Large intestine (tissue), 3 donors: ENCODE measurements at regions not wholly inside any gene's neighbourhood (a gene's known extent, or its start where the extent isn't known, plus 50 kb on each side); places are given as distances from the start of the nearest gene placed in this dataset.

Experiments
- DNase-seq, 2 donors: peaks; one replicate each; pipeline versions ENCODE4 v3.0.0 to v3.0.0-alpha.2; 2013
- H3K27ac ChIP-seq: one replicate; pipeline ENCODE4 v1.5.1; 2013; ENCODE audit warnings: low read length
- H3K27me3 ChIP-seq: 2 replicates; pipeline ENCODE4 v1.6.1; 2013; ENCODE audit warnings: low read length; ENCODE audit not compliant: control insufficient read depth, insufficient read depth
- H3K36me3 ChIP-seq: 2 replicates; pipeline ENCODE4 v1.6.1; 2013; ENCODE audit warnings: low read length; ENCODE audit not compliant: control insufficient read depth, insufficient read depth
- H3K4me1 ChIP-seq: one replicate; pipeline ENCODE4 v1.6.1; 2013; ENCODE audit warnings: low read length; ENCODE audit not compliant: control insufficient read depth, insufficient read depth
- H3K4me3 ChIP-seq: one replicate; pipeline ENCODE4 v1.5.1; 2013; ENCODE audit warnings: low read length
- H3K9me3 ChIP-seq: one replicate; pipeline ENCODE4 v1.6.1; 2013; ENCODE audit warnings: mild to moderate bottlenecking, low read depth, low read length, moderate library complexity; ENCODE audit not compliant: control insufficient read depth
- WGBS: methylation state at CpG from one replicate; pipeline ENCODE4 v1.1.5; 2013; ENCODE audit warnings: low lambda C conversion rate; ENCODE audit not compliant: insufficient coverage; 5-methylcytosine and 5-hydroxymethylcytosine counted together

DNA sequence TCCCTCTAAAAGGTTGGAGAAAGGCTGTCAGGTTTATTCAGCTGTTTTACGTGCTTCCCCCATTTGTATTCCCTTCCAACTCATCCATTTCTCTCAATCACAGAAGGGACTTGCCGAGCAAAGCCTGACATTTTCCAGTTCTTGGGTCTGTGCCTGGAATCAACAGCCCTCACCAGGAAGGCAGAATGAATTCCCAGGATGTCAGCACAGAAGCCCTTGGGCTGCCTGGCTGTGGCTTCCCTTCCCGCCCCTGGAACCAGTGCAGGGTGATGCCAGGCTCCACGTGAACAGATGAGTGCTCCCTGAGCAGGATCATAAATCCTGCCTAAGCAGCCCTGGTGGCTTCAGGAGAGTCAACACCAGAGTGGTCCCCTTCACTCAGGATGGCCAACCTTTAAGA is 86.1 kb upstream of the CD83 start:
- 100% methylated on average over 1 of the region's 4 CpGs for WGBS
- Histone ChIP-seq H3K27ac (no peak overlapping the region), H3K9me3 (no peaks in the 10 kb centered on the region), H3K4me1 (no peaks in the 10 kb centered on the region), H3K4me3 (no peak overlapping the region), H3K27me3 (peaks cover 20% of the 10 kb centered on the region), H3K36me3 (no peaks in the 10 kb centered on the region)
- no peak for DNase-seq

DNA sequence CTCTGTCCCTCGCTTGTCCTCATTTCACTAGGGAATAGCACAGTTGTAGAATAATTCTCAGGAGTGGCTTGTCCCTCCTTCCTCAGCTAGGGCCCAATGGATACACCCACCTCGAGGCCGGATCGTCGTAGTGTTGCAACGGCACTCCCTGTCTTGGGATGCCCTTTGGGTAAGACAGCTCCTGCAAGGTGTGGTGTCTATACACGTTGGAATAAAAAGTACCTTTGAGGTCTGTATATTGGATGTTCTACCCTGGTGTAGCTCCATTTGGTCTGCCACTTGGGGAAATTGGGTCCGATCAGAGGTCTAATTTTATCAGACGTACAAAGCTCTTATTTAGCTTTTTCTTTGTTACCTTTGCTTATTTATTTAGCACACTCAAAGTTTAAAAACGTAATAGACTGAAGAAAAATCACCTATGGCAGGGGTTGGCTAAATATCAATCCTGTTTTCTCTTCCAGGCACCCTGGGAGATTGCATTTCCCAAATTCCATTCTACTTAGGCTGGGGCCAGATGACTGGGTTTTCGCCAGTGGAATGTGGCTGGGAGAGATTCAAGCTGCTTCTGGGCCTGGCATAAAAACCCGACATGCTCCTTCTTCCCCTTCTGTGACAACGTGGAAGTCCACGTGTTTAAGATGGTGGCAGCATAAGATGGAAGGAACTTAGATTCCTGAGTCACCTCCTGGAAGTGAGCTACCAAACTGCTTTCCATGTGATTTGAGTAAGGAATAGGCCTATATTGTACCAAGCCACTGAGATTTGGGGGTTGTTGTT is 82.3 kb upstream of the CD83 start:
- Histone ChIP-seq H3K4me1 (no peaks in the 10 kb centered on the region), H3K27ac (no peak overlapping the region), H3K4me3 (no peak overlapping the region), H3K9me3 (no peaks in the 10 kb centered on the region), H3K27me3 (peaks cover 14% of the 10 kb centered on the region), H3K36me3 (no peaks in the 10 kb centered on the region)
- no peak for DNase-seq
- 75% methylated on average over 3 of the region's 14 CpGs for WGBS

DNA sequence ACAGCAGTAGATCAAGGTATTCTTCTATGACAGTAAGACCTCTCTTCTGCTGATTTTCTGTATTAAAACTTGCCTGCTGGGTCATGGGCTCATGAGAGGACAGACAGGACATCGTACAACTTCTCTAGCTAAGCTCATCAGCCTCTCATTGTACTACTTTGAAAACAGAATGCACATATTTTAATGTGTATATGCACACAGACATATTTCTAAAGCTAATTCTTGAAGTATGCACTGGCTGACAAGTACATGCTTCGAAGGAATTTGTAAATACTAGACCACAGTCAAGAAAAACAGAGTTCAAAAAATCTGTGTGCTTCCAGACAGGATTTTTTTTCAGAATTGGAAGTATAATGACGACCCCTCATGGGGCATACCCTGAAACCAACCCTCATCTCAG is 81.7 kb upstream of the CD83 start:
- H3K4me1 ChIP-seq = no peaks in the 10 kb centered on the region
- no peak for DNase-seq
- H3K9me3 ChIP-seq = no peaks in the 10 kb centered on the region
- no peaks in the 10 kb centered on the region for H3K36me3 ChIP-seq
- no peak overlapping the region for H3K27ac ChIP-seq
- no CpG with 5 or more reads among the region's 3 CpGs for WGBS
- no peak overlapping the region for H3K4me3 ChIP-seq
- peaks cover 14% of the 10 kb centered on the region for H3K27me3 ChIP-seq

DNA sequence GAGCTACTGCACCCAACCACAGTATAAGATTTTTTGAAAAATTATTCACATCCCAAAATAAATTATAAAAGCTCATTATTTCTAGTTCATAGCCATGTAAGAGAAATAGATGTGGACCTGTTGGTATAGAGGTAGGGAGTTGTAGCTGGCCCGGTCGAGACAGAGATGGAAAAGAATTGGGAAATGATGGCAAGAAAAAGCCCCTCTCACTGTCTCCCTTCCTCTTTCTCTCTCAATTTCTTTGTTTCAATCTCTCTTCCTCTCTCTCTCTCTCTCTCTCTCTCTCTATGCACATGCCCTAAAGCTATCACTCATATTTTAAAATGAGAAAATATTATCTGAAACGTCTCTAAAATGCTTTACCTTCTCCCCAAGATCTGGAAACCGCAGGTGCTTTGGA is 80.7 kb upstream of the CD83 start:
- H3K27me3 ChIP-seq = peaks cover 11% of the 10 kb centered on the region
- no peaks in the 10 kb centered on the region for H3K9me3 ChIP-seq
- H3K4me3 ChIP-seq = no peak overlapping the region
- no peak for DNase-seq
- H3K4me1 ChIP-seq = no peaks in the 10 kb centered on the region
- H3K36me3 ChIP-seq = no peaks in the 10 kb centered on the region
- WGBS = 86% methylated on average over 4 of the region's 4 CpGs
- H3K27ac ChIP-seq = no peak overlapping the region

DNA sequence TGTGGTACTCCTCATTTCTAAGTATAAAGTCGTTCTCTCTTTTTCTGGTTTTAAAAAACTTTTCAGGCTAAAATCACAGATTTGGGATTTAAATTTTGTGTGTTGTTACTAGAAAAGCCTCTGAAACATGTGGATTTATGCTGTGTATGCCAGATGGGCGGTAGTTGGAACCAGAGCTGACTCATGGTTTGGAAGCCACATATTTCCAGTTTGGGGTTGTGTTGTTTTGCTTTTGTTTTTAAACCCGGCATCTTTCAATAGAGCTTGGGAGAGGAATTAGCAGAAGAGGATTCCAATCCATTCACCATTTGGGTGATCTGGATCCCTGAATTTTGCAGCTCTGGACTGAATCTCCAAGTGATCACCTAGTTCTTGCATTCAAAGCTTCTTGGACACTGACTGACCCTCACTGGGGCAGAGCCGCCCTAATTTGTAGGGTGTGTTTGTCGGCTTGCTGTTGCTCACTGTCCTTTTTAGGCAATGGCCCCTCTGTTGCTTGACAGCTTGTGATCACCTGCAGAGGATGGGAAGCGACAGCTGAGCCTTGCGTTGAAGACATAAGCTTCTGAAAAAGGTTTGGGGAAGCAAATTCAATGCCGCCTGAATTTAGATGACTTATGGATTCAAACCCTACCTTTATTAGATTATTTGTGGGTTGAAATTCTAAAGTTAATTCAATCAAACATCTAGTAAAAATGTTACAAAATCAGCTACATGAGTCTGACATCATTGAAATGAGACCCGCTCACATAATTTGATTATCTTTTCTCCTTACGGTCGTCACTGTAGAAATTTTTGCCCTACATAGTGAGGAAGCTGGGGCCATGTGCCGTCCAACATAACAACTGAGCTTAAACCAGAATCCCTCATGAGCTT is 79.9 kb upstream of the CD83 start:
- Histone ChIP-seq H3K27me3 (peaks cover 11% of the 10 kb centered on the region), H3K27ac (no peak overlapping the region), H3K4me3 (no peak overlapping the region), H3K9me3 (no peaks in the 10 kb centered on the region), H3K4me1 (no peaks in the 10 kb centered on the region), H3K36me3 (no peaks in the 10 kb centered on the region)
- WGBS = 67% methylated on average over 1 of the region's 12 CpGs
- DNase-seq = no peak

DNA sequence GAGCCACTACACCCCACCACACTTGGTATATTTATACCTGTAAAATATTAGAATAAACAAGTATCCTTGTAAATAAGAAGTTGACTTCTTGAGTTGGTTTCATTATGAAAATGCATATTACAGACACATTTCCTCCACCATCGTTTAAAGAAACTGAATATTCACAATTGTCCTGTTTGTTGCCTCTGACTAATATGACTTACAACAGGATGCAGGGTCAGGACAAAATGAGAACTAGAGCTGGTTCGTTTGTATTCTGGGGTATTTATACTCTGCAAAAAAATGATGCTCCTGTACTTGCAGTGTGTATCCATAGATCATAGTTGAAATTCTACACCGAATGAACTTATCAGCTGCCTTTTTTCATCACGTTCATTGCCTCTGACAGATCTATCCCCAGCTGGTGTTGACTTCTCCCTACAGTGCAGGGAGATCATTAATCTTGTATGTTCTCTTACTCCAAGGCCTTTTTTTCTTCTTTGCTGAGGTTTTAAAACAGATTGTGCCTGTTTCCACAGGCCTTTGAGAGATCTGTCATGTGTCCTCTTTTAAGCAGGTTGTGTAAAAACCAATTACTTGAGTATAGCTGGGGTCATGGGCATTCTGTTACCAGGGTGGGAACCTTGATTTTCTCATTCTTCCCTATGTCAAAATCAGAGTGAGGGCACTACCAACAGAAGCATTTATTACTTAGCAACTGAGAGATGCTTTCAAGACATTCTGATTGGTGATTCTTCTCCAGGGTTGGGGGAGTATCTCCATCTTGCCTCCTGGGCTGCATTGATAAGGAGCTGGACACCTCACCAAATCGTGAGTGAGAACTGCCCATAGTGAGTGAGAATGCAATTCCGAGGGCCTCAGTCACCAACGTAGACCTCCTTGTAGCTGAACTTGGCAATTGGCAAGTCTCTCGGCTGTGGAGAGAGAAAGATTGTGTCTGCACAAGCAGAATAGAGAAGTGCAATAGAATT is 78.8 kb upstream of the CD83 start:
- Histone ChIP-seq H3K36me3 (no peaks in the 10 kb centered on the region), H3K9me3 (no peaks in the 10 kb centered on the region), H3K27me3 (peaks cover 8% of the 10 kb centered on the region), H3K27ac (no peak overlapping the region), H3K4me3 (no peak overlapping the region), H3K4me1 (no peaks in the 10 kb centered on the region)
- no peak for DNase-seq
- WGBS = 60% methylated on average over 2 of the region's 8 CpGs

DNA sequence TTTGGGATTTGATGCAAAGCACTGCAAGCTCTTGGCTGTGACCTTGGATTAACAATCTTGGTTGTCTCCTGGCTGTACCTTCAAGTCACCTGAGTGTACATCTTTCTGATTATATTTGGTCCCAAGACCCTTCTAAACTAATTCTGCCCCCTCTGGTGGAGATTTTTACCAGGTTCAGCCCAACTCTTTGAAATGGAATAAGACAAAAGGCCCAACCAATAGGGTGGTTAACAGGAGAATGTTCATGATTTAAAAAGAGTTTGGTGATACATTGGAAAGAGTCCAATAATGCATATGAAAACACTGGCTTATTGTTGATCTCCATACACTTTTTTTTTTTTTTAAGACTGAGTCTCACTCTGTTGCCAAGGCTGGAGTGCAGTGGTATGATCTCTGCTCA is 77.5 kb upstream of the CD83 start:
- no peaks in the 10 kb centered on the region for H3K4me1 ChIP-seq
- no peak overlapping the region for H3K27ac ChIP-seq
- no peak overlapping the region for H3K4me3 ChIP-seq
- no peaks in the 10 kb centered on the region for H3K9me3 ChIP-seq
- H3K27me3 ChIP-seq = peaks cover 7% of the 10 kb centered on the region
- no peaks in the 10 kb centered on the region for H3K36me3 ChIP-seq
- DNase-seq = no peak

DNA sequence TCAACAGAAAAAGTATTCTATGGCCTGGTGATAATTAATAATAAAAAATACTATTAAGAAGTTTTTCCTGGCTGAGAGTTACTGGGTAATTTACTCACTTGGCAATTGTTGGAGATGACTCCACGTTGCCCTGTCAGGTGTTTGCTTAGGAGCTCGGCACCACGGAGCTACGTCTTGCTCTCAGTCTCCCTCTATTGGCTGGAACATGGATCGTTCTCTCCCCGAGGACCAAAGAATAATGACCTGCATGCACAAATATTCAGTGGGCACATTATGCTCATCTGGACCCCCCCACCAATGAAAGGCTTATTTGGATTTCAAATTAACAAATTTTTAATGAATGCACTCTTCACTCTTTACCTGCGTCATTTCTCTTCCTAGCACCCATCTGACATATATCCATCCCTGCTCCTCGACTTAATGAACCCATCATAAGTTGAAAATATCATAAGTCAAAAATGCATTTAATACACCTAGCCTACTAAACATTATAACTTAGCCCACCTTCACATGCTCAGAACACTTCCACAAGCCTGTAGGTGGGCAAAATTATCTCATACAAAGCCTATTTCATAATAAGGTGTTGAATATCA is 71.0 kb upstream of the CD83 start:
- Histone ChIP-seq H3K4me3 (no peak overlapping the region), H3K4me1 (no peaks in the 10 kb centered on the region), H3K27me3 (peaks cover 4% of the 10 kb centered on the region), H3K36me3 (no peaks in the 10 kb centered on the region), H3K27ac (no peak overlapping the region), H3K9me3 (no peaks in the 10 kb centered on the region)
- DNase-seq = peak; percentile 37 to 47
- 100% methylated on average over 1 of the region's 8 CpGs for WGBS

DNA sequence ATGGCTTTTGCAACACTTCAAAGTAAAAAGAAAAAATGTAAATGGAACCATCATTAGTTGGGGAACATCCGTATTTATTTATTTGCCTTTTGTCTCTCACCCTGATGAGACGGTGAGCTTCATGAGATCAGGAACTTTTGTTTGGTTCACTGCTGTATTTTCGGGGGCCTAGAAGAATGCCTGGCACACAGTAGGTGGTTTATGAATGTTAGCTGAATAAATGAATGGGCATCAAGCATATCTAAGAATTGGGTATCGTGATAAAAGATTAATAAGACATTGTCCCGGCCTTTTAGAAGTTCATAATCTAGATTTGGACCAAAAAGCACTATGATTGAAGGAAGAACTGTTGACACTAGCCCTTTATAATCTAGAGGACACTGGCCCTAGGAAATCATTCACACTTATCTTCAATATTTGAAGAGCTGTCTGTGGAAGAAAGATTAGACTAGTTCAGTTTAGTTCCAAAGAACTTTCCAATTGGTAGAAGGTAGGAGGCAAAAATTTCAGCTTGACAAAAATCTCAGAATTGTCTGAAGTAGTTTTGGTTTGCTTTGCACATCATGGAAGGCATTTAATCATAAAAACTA is 70.3 kb upstream of the CD83 start:
- WGBS = 83% methylated on average over 2 of the region's 5 CpGs
- Histone ChIP-seq H3K4me3 (no peak overlapping the region), H3K36me3 (no peaks in the 10 kb centered on the region), H3K9me3 (no peaks in the 10 kb centered on the region), H3K27ac (no peak overlapping the region), H3K4me1 (no peaks in the 10 kb centered on the region), H3K27me3 (peaks cover 4% of the 10 kb centered on the region)
- no peak for DNase-seq
